BJ (cell line): ENCODE measurements at regions not wholly inside any gene's neighbourhood (a gene's known extent, or its start where the extent isn't known, plus 50 kb on each side); places are given as distances from the start of the nearest gene placed in this dataset.

Experiments used
- CTCF ChIA-PET: fragments of 350-600 bp; formaldehyde crosslinking; extraction: SDS; loops from one replicate; lab custom pipeline; 2021; ENCODE audit warnings: antibody characterized with exemption, inconsistent platforms; lab: Yijun Ruan, JAX
- POLR2A ChIA-PET: fragments of 300-600 bp; sonication (Branson Sonifier 250); formaldehyde crosslinking; extraction: SDS; loops from one replicate; lab custom pipeline; 2021; ENCODE audit warnings: antibody characterized with exemption; lab: Charles Lee
- DNase-seq: peaks from one replicate; pipeline ENCODE4 v3.0.0-alpha.2; 2011; ENCODE audit warnings: low read depth
- H3K27me3 ChIP-seq: 2 replicates; pipeline ENCODE4 v1.6.0; 2011; ENCODE audit warnings: low read length; ENCODE audit not compliant: control insufficient read depth, insufficient read depth
- H3K36me3 ChIP-seq: 2 replicates; pipeline ENCODE4 v1.5.1; 2011; ENCODE audit warnings: low read length; ENCODE audit not compliant: control insufficient read depth, insufficient read depth
- H3K4me3 ChIP-seq: 2 replicates; pipeline ENCODE4 v1.5.1; 2011; ENCODE audit warnings: low read depth, mild to moderate bottlenecking, control low read depth, low read length
- TF ChIP-seq, protein P1 (sequence below): IDR thresholded peaks from 2 replicates; pipeline ENCODE4 v1.5.1; 2011; ENCODE audit warnings: low read depth, mild to moderate bottlenecking, control low read depth, inconsistent platforms, low read length, moderate library complexity; ENCODE audit not compliant: insufficient read depth

DNA sequence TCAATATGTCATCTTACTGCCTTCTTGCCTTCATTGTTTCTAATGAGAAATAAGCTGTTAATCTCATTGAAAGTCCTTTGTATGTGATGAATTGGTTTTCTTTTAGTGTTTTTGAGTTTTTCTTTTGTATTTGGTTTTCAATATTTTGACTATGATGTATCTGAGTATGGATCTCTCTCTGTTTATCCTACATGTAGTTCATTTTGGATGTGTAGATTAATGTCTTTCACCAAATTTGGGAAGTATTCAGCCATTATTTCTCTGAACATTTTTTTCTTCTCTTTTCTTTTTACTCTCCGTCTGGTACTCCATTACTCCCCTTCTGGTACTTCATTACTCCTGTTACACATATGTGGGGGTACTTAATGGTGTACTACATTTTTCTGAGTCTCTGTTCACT is 103.3 kb upstream of the ADRA1D start:
- ChIA-PET POLR2A (no interaction called here), CTCF (no interaction called here)
- Histone ChIP-seq H3K36me3 (no peaks in the 10 kb centered on the region), H3K4me3 (no peak overlapping the region), H3K27me3 (no peaks in the 10 kb centered on the region)
- DNase-seq = no peak
- TF ChIP-seq, protein P1, sequence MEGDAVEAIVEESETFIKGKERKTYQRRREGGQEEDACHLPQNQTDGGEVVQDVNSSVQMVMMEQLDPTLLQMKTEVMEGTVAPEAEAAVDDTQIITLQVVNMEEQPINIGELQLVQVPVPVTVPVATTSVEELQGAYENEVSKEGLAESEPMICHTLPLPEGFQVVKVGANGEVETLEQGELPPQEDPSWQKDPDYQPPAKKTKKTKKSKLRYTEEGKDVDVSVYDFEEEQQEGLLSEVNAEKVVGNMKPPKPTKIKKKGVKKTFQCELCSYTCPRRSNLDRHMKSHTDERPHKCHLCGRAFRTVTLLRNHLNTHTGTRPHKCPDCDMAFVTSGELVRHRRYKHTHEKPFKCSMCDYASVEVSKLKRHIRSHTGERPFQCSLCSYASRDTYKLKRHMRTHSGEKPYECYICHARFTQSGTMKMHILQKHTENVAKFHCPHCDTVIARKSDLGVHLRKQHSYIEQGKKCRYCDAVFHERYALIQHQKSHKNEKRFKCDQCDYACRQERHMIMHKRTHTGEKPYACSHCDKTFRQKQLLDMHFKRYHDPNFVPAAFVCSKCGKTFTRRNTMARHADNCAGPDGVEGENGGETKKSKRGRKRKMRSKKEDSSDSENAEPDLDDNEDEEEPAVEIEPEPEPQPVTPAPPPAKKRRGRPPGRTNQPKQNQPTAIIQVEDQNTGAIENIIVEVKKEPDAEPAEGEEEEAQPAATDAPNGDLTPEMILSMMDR = no peak

DNA sequence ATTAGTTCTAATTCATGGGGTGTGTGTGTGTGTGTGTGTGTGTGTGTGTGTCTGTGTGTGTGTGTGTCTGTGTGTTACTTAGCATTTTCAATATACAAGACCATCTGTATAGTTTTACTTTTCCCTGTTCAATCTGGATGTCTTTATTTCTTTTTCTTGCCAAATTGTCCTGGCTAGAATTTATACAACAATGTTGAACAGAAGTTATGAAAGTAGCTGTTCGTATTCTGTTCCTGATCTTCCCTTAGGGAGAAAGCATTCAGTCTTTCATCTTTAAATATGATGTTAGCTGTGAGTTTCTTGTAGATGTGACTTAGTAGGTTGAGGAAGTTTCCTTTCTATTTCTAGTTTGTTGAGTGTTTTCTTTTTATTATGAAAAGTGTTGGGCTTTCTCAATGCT is 101.0 kb upstream of the ADRA1D start:
- no peak for DNase-seq
- H3K27me3 ChIP-seq = no peaks in the 10 kb centered on the region

DNA sequence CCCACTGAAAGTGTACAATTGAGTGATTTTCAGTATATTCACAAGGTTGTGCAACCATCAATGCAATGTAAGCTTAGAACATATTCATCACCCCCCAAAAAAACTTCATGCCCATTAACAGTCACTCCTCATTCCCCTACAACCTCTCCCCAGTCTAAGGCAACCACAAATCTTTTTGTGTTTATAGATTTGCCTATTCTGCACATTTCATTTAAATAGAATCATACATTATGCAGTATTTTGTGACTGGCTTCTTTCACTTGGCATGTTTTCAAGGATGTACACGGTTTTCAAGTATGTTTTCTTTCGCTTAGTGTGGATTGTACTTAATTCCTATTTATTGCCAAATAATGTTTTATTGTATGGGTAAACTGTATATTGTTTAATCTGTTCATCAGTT is 95.6 kb upstream of the ADRA1D start:
- TF ChIP-seq, protein P1 = no peak
- DNase-seq = no peak
- H3K36me3 ChIP-seq = no peaks in the 10 kb centered on the region
- ChIA-PET POLR2A (no interaction called here), CTCF (no interaction called here)
- H3K4me3 ChIP-seq = no peak overlapping the region
- H3K27me3 ChIP-seq = no peaks in the 10 kb centered on the region

More for the DNA sequence above, 101.0 kb upstream of the ADRA1D start:
- ChIA-PET CTCF (no interaction called here), POLR2A (no interaction called here)
- TF ChIP-seq, protein P1 = no peak
- no peak overlapping the region for H3K4me3 ChIP-seq
- H3K36me3 ChIP-seq = no peaks in the 10 kb centered on the region

DNA sequence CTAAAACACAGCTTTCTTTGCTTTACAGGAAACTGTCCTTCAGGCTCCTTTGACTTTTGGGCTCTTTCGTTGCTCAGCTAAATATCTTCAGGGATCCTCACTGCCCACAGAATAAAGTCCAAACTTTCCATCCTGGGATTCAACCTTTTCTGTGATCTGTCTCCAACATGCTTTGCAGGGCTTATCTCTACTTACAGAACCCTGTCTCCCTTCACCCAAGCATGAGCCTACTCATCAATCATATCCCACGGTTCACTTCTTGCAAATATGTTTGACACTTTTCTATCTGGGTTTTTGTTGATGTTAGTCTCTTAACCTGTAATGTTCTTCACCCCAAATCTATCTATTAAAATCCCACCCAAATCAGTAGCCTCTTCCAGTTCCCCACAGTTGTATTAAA is 93.5 kb upstream of the ADRA1D start:
- POLR2A ChIA-PET = no interaction called here
- H3K27me3 ChIP-seq = no peaks in the 10 kb centered on the region; the same call in 1 of the 2 replicates
- no peak overlapping the region for H3K4me3 ChIP-seq
- CTCF ChIA-PET = interaction anchor here (0.9 kb wide), 1 partner anchor 92 kb away, joined by 3 read pairs; no protein-coding TSS in a partner anchor
- TF ChIP-seq, protein P1 = no peak
- no peak for DNase-seq
- H3K36me3 ChIP-seq = no peaks in the 10 kb centered on the region

DNA sequence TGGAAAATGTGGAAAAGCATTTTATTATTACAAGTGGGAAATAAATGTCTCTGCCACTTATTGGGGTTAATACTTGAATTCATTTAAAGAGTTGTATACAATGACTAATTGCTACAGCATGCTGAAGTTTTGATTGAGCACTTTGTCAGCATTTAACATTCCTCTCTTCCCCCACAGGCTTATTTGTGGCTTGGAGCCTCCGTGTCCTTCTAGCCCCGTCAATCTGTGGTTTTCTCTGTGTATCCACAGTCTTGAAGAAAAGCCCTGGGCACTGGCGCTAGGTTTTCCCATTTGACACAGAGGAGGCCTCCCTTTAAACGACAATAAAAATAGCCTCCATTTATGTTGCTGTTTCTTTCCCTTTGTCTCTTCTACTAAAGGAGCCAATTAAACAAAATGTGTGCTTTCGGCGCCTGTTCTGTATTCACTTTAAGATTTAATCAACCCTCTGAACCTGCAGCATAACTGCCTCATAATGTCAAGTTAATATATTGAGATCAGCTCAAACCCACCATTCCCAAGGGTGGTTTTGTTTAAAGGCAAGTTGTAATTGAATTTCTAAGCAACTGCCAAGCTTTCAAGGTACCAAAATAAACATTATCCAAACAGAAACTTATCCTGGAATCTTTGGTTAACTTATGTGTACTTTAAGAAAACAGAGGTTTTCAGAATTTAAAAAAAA is 92.9 kb upstream of the ADRA1D start:
- POLR2A ChIA-PET = no interaction called here
- peak; percentile 83 for DNase-seq
- no peak overlapping the region for H3K4me3 ChIP-seq
- CTCF ChIA-PET = interaction anchor here (0.9 kb wide), 1 partner anchor 91 kb away, joined by 3 read pairs; no protein-coding TSS in a partner anchor
- TF ChIP-seq, protein P1 = no peak
- H3K36me3 ChIP-seq = no peaks in the 10 kb centered on the region
- no peaks in the 10 kb centered on the region; the same call in 1 of the 2 replicates for H3K27me3 ChIP-seq
